Thoracic aorta (tissue), 2 donors: ENCODE measurements at regions not wholly inside any gene's neighbourhood (a gene's known extent, or its start where the extent isn't known, plus 50 kb on each side); places are given as distances from the start of the nearest gene placed in this dataset.

Source experiments
- ATAC-seq: fragments of 150-250 bp; one replicate; pipeline ENCODE4 v1.8.0; 2017; ENCODE audit warnings: low read depth; ENCODE audit not compliant: insufficient number of reproducible peaks, low FRiP score
- DNase-seq: peaks from one replicate; pipeline ENCODE4 v3.0.0-alpha.2; 2020; ENCODE audit warnings: low spot score
- H3K27ac ChIP-seq, 2 donors: fragments of 200-600 bp; sonication (generic); 1 replicate in 1 of 2; 2 replicates in 1 of 2; pipeline ENCODE4 v1.5.1; 2016; ENCODE audit warnings: mild to moderate bottlenecking in 2 of 2, moderate library complexity in 2 of 2
- H3K27me3 ChIP-seq: fragments of 200-600 bp; sonication (generic); replicated peaks from 2 replicates; pipeline ENCODE4 v1.6.0; 2016; ENCODE audit warnings: mild to moderate bottlenecking; ENCODE audit not compliant: insufficient read depth
- H3K36me3 ChIP-seq: fragments of 200-600 bp; sonication (generic); one replicate; pipeline ENCODE4 v1.5.1; 2016
- H3K4me1 ChIP-seq, 2 donors: fragments of 200-600 bp; sonication (generic); 1 replicate in 1 of 2; 2 replicates in 1 of 2; pipeline versions ENCODE4 v1.5.1 to v1.6.0; 2016; ENCODE audit warnings: low read depth in 2 of 2, mild to moderate bottlenecking in 1 of 2; ENCODE audit not compliant: control insufficient read depth in 1 of 2
- H3K4me3 ChIP-seq: fragments of 200-600 bp; sonication (generic); 2 replicates; pipeline ENCODE4 v1.5.1; 2016; ENCODE audit warnings: mild to moderate bottlenecking
- H3K9me3 ChIP-seq: fragments of 200-600 bp; sonication (generic); 2 replicates; pipeline ENCODE4 v1.5.1; 2016
- CTCF ChIP-seq: fragments of 200-600 bp; sonication (generic); IDR thresholded peaks from one replicate; pipeline ENCODE4 v1.5.1; 2019; ENCODE audit warnings: antibody characterized with exemption

- no peak for TF ChIP-seq CTCF
- H3K27ac ChIP-seq = no peak overlapping the region
- no peaks in the 10 kb centered on the region for H3K4me1 ChIP-seq
- H3K4me3 ChIP-seq = no peak overlapping the region
- no peaks in the 10 kb centered on the region for H3K36me3 ChIP-seq
- no peaks in the 10 kb centered on the region for H3K9me3 ChIP-seq
- no peaks in the 10 kb centered on the region for H3K27me3 ChIP-seq
- ATAC-seq = no peak
- DNase-seq = no peak
Observed at GRCh38 chr9:78835928-78836450, 539.1 kb downstream of the PSAT1 start.

- no peak for ATAC-seq
- peaks cover 5% of the 10 kb centered on the region for H3K9me3 ChIP-seq
- no peaks in the 10 kb centered on the region for H3K36me3 ChIP-seq
- H3K4me3 ChIP-seq = no peak overlapping the region
- H3K4me1 ChIP-seq = no peaks in the 10 kb centered on the region
- TF ChIP-seq CTCF = no peak
- no peak overlapping the region for H3K27ac ChIP-seq
- no peaks in the 10 kb centered on the region for H3K27me3 ChIP-seq
- no peak for DNase-seq
Observed at GRCh38 chr9:78839252-78839651, 542.3 kb downstream of the PSAT1 start.

- ATAC-seq (no peak), DNase-seq (no peak)
- no peak for TF ChIP-seq CTCF
- Histone ChIP-seq H3K27ac (no peak overlapping the region), H3K4me3 (no peak overlapping the region), H3K36me3 (no peaks in the 10 kb centered on the region), H3K9me3 (peaks cover 5% of the 10 kb centered on the region), H3K27me3 (no peaks in the 10 kb centered on the region), H3K4me1 (no peaks in the 10 kb centered on the region)
Observed at GRCh38 chr9:78848061-78848460, 551.1 kb downstream of the PSAT1 start.

GRCh38 chr9:78856144-78856543, 559.2 kb downstream of the PSAT1 start:
- H3K36me3 ChIP-seq = no peaks in the 10 kb centered on the region
- no peak overlapping the region for H3K4me3 ChIP-seq
- no peak for TF ChIP-seq CTCF
- no peak overlapping the region for H3K27ac ChIP-seq
- no peak for ATAC-seq
- no peaks in the 10 kb centered on the region for H3K4me1 ChIP-seq
- H3K9me3 ChIP-seq = no peaks in the 10 kb centered on the region
- DNase-seq = no peak
- H3K27me3 ChIP-seq = no peaks in the 10 kb centered on the region

- no peak overlapping the region for H3K27ac ChIP-seq
- H3K4me3 ChIP-seq = no peak overlapping the region
- H3K9me3 ChIP-seq = no peaks in the 10 kb centered on the region
- no peak for DNase-seq
- H3K27me3 ChIP-seq = no peaks in the 10 kb centered on the region
- H3K4me1 ChIP-seq = no peaks in the 10 kb centered on the region
- TF ChIP-seq CTCF = no peak
- ATAC-seq = no peak
- H3K36me3 ChIP-seq = no peaks in the 10 kb centered on the region
Observed at GRCh38 chr9:78856781-78857180, 559.9 kb downstream of the PSAT1 start.
